Uterus (tissue), 2 donors: ENCODE measurements at regions not wholly inside any gene's neighbourhood (a gene's known extent, or its start where the extent isn't known, plus 50 kb on each side); places are given as distances from the start of the nearest gene placed in this dataset.

Experiments
- POLR2A ChIP-seq, 2 donors: fragments of 450-650 bp; IDR thresholded peaks; one replicate each; pipeline ENCODE4 v1.6.1; 2016; ENCODE audit warnings: antibody characterized with exemption in 2 of 2, mild to moderate bottlenecking in 1 of 2, moderate library complexity in 1 of 2
- TF ChIP-seq, protein P1 (sequence below), 4 experiments: fragments of 200-600 bp in 2 of 4; fragments of 450-650 bp in 2 of 4; sonication (generic) in 2 of 4; IDR thresholded peaks; one replicate each; pipeline ENCODE4 v1.5.1; 2016 to 2019; ENCODE audit warnings: antibody characterized with exemption in 4 of 4, mild to moderate bottlenecking in 2 of 4, moderate library complexity in 1 of 4

DNA sequence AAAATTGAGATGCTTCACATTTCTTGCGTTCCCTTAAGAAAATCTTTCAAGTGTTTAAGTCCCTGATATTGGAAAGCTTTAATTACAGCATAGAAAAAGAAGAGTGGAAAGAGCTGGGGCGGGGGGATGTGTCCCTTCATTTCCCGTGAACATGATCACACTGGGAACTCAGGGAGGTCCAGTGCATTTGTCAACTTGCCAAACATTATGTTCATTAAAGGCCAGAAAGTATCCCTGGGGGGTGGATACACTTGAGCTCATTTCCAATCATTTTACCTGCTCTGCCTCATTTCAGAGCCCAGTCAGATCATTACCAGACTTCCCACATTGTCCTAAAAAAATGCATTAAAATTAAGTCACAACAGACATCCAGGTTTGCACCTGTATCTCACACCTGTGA lies 123.6 kb upstream of the KCNJ15 start:
- no peak for TF ChIP-seq POLR2A (IDR thresholded peaks at IDR 0.05)
- TF ChIP-seq, protein P1, sequence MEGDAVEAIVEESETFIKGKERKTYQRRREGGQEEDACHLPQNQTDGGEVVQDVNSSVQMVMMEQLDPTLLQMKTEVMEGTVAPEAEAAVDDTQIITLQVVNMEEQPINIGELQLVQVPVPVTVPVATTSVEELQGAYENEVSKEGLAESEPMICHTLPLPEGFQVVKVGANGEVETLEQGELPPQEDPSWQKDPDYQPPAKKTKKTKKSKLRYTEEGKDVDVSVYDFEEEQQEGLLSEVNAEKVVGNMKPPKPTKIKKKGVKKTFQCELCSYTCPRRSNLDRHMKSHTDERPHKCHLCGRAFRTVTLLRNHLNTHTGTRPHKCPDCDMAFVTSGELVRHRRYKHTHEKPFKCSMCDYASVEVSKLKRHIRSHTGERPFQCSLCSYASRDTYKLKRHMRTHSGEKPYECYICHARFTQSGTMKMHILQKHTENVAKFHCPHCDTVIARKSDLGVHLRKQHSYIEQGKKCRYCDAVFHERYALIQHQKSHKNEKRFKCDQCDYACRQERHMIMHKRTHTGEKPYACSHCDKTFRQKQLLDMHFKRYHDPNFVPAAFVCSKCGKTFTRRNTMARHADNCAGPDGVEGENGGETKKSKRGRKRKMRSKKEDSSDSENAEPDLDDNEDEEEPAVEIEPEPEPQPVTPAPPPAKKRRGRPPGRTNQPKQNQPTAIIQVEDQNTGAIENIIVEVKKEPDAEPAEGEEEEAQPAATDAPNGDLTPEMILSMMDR (IDR thresholded peaks at IDR 0.05) = no peak
